ENCODE measurements at regions not wholly inside any gene's neighbourhood (a gene's known extent, or its start where the extent isn't known, plus 50 kb on each side); places are given as distances from the start of the nearest gene placed in this dataset.

DNA sequence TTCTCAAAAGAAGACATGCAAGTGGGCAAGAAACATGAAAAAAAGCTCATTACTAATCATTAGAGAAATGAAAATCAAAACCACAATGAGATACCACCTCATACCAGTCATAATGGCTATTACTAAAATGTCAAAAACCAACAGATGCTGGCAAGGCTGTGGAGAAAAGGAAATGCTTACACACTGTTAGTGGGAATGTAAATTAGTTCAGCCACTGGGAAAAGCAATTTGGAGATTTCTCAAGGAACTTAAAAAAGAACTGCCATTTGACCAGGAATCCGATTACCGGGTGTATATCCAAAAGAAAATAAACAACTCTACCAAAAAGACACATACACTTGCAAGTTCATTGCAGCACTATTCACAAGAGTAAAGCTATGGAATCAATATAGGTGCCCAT, 595.4 kb upstream of the RIOK2 start:
- Mint-ChIP-seq H3K4me1 (ENCODE audit: low read depth) (no peaks in the 10 kb centered on the region), H3K27ac (no peak overlapping the region), H3K36me3 (ENCODE audit: low read depth) (peaks cover 5% of the 10 kb centered on the region), H3K4me3 (no peak overlapping the region), H3K27me3 (ENCODE audit: insufficient read depth) (no peaks in the 10 kb centered on the region), H3K9me3 (peaks cover 6% of the 10 kb centered on the region; the same call in 1 of the 2 replicates)
- TF ChIP-seq, protein P1, sequence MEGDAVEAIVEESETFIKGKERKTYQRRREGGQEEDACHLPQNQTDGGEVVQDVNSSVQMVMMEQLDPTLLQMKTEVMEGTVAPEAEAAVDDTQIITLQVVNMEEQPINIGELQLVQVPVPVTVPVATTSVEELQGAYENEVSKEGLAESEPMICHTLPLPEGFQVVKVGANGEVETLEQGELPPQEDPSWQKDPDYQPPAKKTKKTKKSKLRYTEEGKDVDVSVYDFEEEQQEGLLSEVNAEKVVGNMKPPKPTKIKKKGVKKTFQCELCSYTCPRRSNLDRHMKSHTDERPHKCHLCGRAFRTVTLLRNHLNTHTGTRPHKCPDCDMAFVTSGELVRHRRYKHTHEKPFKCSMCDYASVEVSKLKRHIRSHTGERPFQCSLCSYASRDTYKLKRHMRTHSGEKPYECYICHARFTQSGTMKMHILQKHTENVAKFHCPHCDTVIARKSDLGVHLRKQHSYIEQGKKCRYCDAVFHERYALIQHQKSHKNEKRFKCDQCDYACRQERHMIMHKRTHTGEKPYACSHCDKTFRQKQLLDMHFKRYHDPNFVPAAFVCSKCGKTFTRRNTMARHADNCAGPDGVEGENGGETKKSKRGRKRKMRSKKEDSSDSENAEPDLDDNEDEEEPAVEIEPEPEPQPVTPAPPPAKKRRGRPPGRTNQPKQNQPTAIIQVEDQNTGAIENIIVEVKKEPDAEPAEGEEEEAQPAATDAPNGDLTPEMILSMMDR (IDR thresholded peaks at IDR 0.05), result no peak
- no peak for DNase-seq

DNA sequence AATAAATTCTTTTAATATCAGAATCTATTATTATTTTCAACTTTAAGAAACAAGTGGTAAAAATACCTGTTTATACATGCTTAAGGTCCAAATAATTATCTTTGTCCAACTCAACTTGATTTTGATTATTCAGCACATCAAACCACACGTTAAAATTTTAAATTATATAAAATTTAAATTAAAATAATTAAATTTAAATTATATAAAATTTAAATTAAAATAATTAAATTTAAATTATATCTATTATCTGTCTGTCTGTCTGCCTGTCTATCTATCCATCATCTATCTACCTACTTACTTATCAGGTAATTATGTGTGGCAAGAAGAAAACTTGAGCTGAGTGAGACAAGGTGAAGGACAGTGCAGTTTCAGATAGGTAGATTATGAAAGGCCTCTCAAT, 605.3 kb upstream of the RIOK2 start:
- Mint-ChIP-seq H3K27ac (no peak overlapping the region), H3K36me3 (ENCODE audit: low read depth) (peaks cover under 1% of the 10 kb centered on the region; the same call in 1 of the 2 replicates), H3K4me1 (ENCODE audit: low read depth) (no peaks in the 10 kb centered on the region), H3K9me3 (no peaks in the 10 kb centered on the region; the same call in 1 of the 2 replicates), H3K27me3 (ENCODE audit: insufficient read depth) (peaks cover 1% of the 10 kb centered on the region; the same call in 1 of the 2 replicates), H3K4me3 (no peak overlapping the region)
- DNase-seq, result no peak
- TF ChIP-seq, protein P1 (IDR thresholded peaks at IDR 0.05), result no peak

DNA sequence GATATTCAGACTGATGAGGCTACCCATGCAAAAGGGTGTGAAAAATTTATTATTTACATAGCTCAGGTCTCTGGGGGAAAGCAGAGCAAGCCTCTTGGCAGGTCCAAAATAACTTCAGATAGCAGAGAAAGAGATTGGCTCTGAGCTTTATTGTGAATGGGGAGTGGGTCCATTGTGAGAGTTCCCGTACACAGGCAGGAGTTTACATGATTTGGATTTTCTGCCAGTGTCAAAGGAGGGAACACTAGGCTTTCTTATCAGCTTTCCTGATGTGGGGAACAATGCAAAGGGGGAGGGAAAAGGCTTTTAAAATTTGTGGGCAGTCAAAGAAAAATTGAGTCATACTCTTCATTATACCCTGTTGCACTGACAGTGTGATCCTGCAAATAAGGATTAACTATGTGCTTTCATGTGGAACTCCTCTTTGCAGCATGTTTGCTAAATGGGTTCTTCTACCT, 615.0 kb upstream of the RIOK2 start:
- DNase-seq, result no peak

DNA sequence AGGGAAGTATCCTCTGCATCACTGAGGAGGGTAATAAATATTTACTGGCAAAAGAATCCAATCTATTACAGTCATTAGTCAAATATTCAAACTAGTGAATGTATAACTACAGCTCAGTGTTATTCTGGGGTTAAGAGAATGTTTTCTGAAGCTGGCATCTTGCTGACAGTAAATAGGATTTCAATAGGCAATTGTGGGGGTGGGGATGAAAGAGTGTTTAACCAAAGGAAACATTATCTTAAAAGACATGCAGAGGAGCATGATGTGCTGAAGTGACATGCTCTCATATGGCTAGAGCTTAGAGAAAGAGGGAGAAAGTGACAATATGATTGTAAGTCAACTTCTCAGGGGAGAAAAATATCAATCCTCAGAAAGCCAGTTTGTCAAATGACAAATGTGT, 618.4 kb upstream of the RIOK2 start:
- Mint-ChIP-seq H3K9me3 (peaks cover 4% of the 10 kb centered on the region; the same call in 1 of the 2 replicates), H3K4me1 (ENCODE audit: low read depth) (no peaks in the 10 kb centered on the region), H3K27ac (no peak overlapping the region), H3K27me3 (ENCODE audit: insufficient read depth) (no peaks in the 10 kb centered on the region), H3K4me3 (no peak overlapping the region), H3K36me3 (ENCODE audit: low read depth) (no peaks in the 10 kb centered on the region)
- TF ChIP-seq, protein P1 (IDR thresholded peaks at IDR 0.05), result no peak
- DNase-seq, result no peak

More for the DNA sequence above, 615.0 kb upstream of the RIOK2 start:
- Mint-ChIP-seq H3K36me3 (ENCODE audit: low read depth) (no peaks in the 10 kb centered on the region), H3K27me3 (ENCODE audit: insufficient read depth) (no peaks in the 10 kb centered on the region), H3K27ac (no peak overlapping the region), H3K4me3 (no peak overlapping the region), H3K9me3 (no peaks in the 10 kb centered on the region; the same call in 1 of the 2 replicates), H3K4me1 (ENCODE audit: low read depth) (no peaks in the 10 kb centered on the region)
- TF ChIP-seq, protein P1 (IDR thresholded peaks at IDR 0.05), result no peak

DNA sequence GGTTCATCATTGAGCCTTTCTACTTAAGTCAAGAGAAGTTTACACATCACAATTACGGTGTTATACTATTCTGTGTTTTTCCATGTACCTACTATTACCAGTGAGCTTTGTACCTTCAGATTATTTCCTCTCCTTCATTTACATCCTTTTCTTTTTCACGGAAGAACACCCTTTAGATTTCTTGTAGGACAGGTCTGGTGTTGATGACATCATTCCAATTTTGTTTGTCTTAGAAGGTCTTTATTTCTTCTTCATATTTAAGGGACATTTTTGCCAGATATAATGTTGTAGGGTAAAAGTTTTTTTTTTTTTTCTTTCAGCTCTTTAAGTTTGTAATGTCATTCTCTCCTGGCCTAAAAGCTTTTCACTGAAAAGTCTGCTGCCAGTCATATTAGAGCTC, 637.1 kb upstream of the RIOK2 start:
- Mint-ChIP-seq H3K27me3 (ENCODE audit: insufficient read depth) (no peaks in the 10 kb centered on the region; the same call in 1 of the 2 replicates), H3K4me1 (ENCODE audit: low read depth) (no peaks in the 10 kb centered on the region), H3K9me3 (peaks cover 4% of the 10 kb centered on the region; the same call in 1 of the 2 replicates), H3K27ac (no peak overlapping the region), H3K4me3 (no peak overlapping the region), H3K36me3 (ENCODE audit: low read depth) (no peaks in the 10 kb centered on the region)
- DNase-seq, result no peak
- TF ChIP-seq, protein P1 (IDR thresholded peaks at IDR 0.05), result no peak

Measured in HFFc6 (cell line).